ENCODE measurements at regions not wholly inside any gene's neighbourhood (a gene's known extent, or its start where the extent isn't known, plus 50 kb on each side); places are given as distances from the start of the nearest gene placed in this dataset.
"Not testable (repeated sequence)": the region's sequence is repeated elsewhere in the genome, so short reads cannot be mapped to it uniquely, and the experiment has no call there.

DNA sequence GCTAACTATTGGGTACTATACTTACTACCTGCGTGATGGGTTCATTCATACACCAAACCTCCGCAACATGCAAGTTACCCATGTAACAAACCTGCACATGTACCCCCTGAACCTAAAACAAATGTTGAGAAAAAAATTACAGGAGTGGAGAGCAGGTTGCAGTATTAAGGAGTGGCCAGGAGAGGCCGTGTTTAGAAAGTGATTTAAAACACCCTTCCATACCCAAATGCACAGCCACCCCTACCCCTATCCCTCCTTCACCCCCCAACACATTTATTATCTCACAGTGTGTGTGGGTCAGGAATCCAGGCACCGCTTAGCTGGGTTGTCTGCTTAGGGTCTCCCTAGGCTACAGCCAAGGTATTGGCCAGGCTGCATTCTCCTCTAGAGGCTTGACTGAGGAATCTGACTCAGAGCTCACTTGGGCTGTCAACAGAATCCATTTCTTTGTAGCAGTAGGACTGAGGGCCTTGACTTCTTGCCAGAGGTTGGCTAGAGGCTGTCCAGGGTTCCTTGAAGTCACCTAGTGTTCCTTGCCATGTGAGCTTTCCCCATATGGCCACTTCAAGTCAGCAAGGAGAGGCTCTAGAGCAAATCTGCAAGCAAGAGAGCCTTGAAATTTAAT lies 115.3 kb upstream of the NBPF8 start:
- not testable (repeated sequence) for H3K9me3 ChIP-seq (ENCODE audit: insufficient read depth, low read length); H3K27me3 ChIP-seq (ENCODE audit: insufficient read depth, insufficient read length); H3K4me3 ChIP-seq (ENCODE audit: insufficient read length, low read depth); H3K4me1 ChIP-seq (ENCODE audit: insufficient read depth, insufficient read length); H3K36me3 ChIP-seq (ENCODE audit: insufficient read depth, insufficient read length, low read length); H3K9ac ChIP-seq (ENCODE audit: insufficient read length, low read depth); DNase-seq (ENCODE audit: low read depth, low spot score)

DNA sequence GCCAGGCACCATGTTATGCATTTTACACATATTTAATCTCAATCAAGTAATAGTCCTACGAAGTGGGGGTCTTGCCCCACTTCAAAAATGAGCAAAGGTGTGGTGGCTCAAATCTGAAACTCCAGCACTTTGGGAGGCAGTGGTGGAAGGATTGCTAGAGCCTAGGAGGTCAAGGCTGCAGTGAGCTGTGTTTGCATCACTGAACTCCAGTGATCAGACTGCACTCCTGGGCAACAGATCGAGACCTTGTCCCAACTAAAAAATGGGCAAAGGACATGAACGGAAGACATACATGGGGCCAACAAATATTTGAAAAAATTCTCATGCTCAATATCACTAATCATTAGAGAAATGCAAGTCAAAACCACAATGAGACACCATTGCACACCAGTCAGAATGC lies 116.3 kb upstream of the NBPF8 start:
- not testable (repeated sequence) for DNase-seq (ENCODE audit: low read depth, low spot score); H3K27me3 ChIP-seq (ENCODE audit: insufficient read depth, insufficient read length); H3K4me3 ChIP-seq (ENCODE audit: insufficient read length, low read depth); H3K36me3 ChIP-seq (ENCODE audit: insufficient read depth, insufficient read length, low read length); H3K9ac ChIP-seq (ENCODE audit: insufficient read length, low read depth); H3K9me3 ChIP-seq (ENCODE audit: insufficient read depth, low read length); H3K4me1 ChIP-seq (ENCODE audit: insufficient read depth, insufficient read length)

DNA sequence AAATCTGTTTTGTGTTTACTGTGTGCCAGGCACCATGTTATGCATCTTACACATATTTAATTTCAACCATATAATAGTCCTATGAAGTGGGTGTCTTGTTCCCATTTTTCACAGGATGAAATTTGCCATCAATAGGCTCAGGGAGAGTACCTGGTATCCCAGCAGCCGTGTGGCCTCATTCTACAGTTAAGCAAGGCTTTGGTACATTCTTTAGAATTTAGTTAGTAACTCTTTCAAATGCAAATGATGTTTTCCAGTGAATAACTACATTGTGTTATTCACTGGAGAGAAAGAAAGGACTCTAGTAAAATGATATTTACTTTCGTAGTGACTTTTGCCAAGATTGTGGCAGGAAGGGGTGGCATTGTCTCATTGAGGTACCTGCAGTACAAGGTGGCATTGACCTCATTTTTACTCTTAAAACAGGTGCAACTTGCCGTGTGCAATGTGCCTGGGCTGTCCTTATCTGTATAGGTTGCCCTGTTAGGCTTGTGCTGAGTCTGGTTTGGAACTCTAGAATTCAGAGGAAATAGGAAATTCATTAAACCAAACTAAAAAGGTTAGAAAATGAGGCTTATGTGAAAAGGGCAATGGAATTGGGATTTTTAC lies 117.4 kb upstream of the NBPF8 start:
- not testable (repeated sequence) for DNase-seq (ENCODE audit: low read depth, low spot score); H3K27me3 ChIP-seq (ENCODE audit: insufficient read depth, insufficient read length); H3K9ac ChIP-seq (ENCODE audit: insufficient read length, low read depth); H3K36me3 ChIP-seq (ENCODE audit: insufficient read depth, insufficient read length, low read length); H3K4me3 ChIP-seq (ENCODE audit: insufficient read length, low read depth); H3K9me3 ChIP-seq (ENCODE audit: insufficient read depth, low read length); H3K4me1 ChIP-seq (ENCODE audit: insufficient read depth, insufficient read length)

DNA sequence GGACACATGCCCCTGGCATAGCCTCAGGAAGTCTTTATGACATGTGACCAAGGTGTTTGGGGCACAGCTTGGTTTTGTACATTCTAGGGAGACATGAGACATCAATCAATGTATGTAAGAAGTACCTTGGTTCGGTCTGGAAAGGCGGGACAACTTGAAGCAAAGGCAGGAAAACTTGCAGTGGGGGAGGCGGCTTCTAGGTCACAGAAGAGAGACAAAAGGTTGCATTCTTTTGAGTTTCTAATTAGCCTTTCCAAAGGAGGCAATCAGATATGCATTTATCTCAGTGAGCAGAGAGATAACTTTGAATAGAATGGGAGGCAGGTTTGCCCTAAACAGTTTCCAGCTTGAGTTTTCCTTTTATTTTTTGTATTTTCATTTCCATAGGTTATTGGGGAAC lies 113.8 kb upstream of the SEC22B start:
- H3K36me3 ChIP-seq (ENCODE audit: insufficient read depth, insufficient read length, low read length); DNase-seq (ENCODE audit: low read depth, low spot score); H3K4me3 ChIP-seq (ENCODE audit: insufficient read length, low read depth); H3K9me3 ChIP-seq (ENCODE audit: insufficient read depth, low read length); H3K4me1 ChIP-seq (ENCODE audit: insufficient read depth, insufficient read length); H3K9ac ChIP-seq (ENCODE audit: insufficient read length, low read depth); H3K27me3 ChIP-seq (ENCODE audit: insufficient read depth, insufficient read length): not testable (repeated sequence)

DNA sequence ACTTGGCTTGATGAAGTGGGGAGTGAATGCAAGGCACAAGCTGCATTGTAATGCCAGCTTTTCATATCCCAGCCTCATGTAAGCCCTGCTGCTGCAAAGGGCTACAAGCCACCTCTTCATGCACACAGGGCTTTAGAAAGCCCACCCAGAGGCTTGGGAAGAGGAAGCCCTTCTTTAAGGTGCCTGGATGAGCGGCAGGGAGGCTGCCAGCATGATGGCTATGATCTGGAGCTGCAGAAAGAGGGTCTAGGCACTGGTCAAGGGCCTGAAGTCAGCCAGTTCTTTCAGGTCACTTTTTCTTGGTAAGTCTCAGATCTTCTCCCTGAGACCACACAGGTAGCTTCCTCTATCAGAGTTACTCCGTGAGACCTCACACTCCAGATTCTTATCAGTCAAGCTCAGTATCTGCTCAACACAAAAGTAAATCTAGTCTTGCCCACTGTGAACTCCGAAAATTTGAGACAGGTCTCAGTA lies 113.3 kb upstream of the SEC22B start:
- not testable (repeated sequence) for DNase-seq (ENCODE audit: low read depth, low spot score); H3K9ac ChIP-seq (ENCODE audit: insufficient read length, low read depth); H3K4me1 ChIP-seq (ENCODE audit: insufficient read depth, insufficient read length); H3K27me3 ChIP-seq (ENCODE audit: insufficient read depth, insufficient read length); H3K4me3 ChIP-seq (ENCODE audit: insufficient read length, low read depth); H3K36me3 ChIP-seq (ENCODE audit: insufficient read depth, insufficient read length, low read length); H3K9me3 ChIP-seq (ENCODE audit: insufficient read depth, low read length)

DNA sequence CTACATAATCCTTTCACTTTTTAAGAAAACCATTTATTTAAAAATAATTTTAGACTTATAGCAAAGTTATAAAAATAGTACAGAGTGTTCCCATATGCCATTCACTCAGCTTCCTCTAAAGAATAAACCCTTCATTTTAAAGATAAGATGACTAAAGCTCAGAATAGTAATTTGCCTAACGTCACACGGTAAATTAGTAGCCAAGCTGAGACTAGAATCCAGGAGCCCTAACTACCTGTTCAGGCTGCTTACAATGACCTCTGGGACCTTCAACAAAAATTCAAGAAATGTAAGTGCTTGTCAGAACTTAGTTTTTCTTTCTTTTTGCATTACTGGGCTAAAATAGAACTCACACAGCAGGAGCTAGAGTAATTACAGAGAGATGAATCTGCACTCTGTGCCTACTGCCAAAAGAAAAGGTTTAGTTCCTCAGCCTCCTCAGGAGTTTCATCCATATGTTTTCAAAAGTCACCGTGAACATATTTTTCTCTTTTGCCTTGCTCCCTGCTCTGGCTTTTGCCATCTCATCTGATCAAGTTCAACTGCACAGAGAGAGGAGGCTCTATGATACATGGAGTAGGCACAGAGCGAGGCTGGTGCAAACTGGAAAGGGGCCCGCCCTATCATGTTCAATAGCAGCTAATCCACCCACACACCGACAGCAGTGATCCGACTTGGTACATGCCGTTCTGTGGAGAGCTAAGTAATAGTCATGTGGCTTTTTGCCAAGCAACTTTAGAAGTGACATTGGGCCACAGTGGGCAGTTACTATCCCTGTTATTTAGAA lies 112.7 kb upstream of the SEC22B start:
- not testable (repeated sequence) for H3K27me3 ChIP-seq (ENCODE audit: insufficient read depth, insufficient read length); H3K9me3 ChIP-seq (ENCODE audit: insufficient read depth, low read length); H3K36me3 ChIP-seq (ENCODE audit: insufficient read depth, insufficient read length, low read length); DNase-seq (ENCODE audit: low read depth, low spot score); H3K4me3 ChIP-seq (ENCODE audit: insufficient read length, low read depth); H3K9ac ChIP-seq (ENCODE audit: insufficient read length, low read depth); H3K4me1 ChIP-seq (ENCODE audit: insufficient read depth, insufficient read length)

DNA sequence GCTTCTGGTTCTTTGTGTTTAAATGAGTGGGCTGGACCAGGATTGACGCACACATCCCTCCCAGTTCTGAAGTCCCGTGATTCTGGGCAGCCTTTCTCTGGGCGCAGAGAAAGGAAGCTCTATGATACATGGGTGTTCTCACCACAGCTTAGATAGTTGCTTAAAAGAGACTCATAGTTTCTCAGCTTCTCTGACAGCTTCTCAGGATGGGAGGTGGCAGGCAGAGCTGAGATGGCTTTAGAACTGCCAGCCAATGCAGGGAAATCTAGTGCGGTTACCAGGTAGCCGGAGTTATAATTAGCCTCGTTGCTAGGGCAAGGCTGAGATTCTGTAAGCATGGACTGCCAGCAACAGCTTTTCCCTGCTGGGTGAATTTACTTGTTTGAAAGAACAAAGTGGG lies 111.8 kb upstream of the SEC22B start:
- H3K27me3 ChIP-seq (ENCODE audit: insufficient read depth, insufficient read length); H3K4me1 ChIP-seq (ENCODE audit: insufficient read depth, insufficient read length); H3K9me3 ChIP-seq (ENCODE audit: insufficient read depth, low read length); H3K4me3 ChIP-seq (ENCODE audit: insufficient read length, low read depth); H3K36me3 ChIP-seq (ENCODE audit: insufficient read depth, insufficient read length, low read length); DNase-seq (ENCODE audit: low read depth, low spot score); H3K9ac ChIP-seq (ENCODE audit: insufficient read length, low read depth): not testable (repeated sequence)

DNA sequence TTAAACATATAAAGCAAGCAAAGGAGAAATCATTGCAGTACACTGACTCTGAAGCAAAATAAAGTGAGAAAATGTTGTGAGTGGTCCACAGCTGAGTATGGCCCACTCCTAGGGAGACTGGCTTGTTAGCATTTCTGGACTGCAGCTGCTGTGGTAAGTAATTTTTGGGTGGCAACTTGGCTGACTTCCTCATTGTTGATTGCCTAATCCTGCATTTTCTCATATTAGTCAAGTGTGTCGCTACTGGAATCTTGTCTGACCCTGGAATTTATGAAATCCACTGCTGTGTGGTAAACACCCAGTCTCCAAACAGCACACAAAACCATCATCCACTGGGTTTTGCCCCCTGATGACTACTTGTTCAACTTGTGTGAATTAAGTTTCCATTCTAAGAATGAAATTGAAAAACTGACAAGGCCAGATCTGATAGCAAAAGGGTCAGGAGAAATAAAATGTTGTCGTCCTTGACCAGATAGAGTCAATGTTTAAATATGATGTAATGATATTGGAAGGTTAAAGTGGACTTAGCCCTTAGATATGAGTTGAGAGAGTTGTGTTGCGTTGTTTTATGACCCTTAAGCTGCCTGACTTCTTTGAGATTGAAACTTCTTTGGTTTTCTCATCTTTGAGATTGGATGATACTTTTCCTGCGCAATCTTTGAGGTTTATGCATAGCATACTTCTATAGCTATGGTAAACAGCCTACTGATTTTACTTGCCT lies 106.6 kb upstream of the SEC22B start:
- DNase-seq (ENCODE audit: low read depth, low spot score); H3K4me1 ChIP-seq (ENCODE audit: insufficient read depth, insufficient read length); H3K27me3 ChIP-seq (ENCODE audit: insufficient read depth, insufficient read length); H3K9ac ChIP-seq (ENCODE audit: insufficient read length, low read depth); H3K9me3 ChIP-seq (ENCODE audit: insufficient read depth, low read length); H3K36me3 ChIP-seq (ENCODE audit: insufficient read depth, insufficient read length, low read length); H3K4me3 ChIP-seq (ENCODE audit: insufficient read length, low read depth): not testable (repeated sequence)

DNA sequence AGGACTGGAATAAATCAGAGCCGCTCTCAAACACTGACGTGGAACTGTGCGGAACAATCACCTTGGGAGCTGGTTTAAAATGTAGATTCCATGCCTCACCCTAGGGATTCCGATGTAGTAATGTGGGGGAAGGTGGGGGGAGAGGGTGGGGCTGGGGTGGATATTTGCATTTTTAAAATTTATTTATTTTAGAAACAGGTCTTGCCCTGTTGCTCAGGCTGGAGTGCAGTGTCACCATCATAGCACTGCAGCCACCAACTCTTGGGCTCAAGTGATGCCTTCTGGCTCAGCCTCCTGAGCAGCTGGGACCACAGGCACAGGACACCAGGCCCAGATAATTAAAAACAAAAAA lies 101.9 kb upstream of the SEC22B start:
- H3K9ac ChIP-seq (ENCODE audit: insufficient read length, low read depth); H3K4me1 ChIP-seq (ENCODE audit: insufficient read depth, insufficient read length); H3K27me3 ChIP-seq (ENCODE audit: insufficient read depth, insufficient read length); H3K9me3 ChIP-seq (ENCODE audit: insufficient read depth, low read length); DNase-seq (ENCODE audit: low read depth, low spot score); H3K4me3 ChIP-seq (ENCODE audit: insufficient read length, low read depth); H3K36me3 ChIP-seq (ENCODE audit: insufficient read depth, insufficient read length, low read length): not testable (repeated sequence)

DNA sequence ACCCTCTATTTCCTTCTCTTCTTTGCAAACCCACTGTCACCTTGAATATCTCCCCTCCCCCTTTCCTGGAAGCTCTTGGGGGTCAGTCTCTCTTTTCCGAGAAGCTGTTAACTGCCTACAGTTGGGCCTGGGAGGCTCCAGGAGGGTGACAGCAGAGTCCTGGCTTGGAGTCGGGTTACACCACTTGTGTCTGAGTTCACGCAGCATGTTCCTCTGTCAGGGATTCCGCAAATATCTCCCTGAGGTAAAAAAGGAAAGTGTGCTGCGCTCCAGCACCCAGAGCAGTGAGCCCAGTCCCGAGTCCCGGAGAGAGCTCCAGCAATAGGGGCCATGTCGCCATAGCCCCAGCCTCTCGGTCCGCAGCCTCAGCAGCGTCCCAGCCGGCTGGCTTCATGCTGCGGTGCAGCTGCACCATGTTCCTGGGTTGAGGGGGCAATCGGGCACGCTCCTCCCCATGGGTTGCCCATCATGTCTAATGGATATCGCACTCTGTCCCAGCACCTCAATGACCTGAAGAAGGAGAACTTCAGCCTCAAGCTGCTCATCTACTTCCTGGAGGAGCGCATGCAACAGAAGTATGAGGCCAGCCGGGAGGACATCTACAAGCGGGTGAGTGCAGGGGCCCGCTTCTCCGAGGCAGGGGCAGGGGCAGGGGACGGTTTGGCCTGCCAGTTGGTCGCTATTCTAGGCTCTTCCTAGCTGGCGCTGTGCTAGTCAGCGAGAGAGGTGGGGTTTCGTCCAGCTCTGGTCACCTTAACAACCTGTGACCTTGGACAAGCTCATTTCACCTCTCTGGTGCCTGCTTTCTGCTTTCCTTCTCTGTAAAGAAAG lies 101.3 kb upstream of the SEC22B start:
- not testable (repeated sequence) for DNase-seq (ENCODE audit: low read depth, low spot score); H3K4me1 ChIP-seq (ENCODE audit: insufficient read depth, insufficient read length); H3K27me3 ChIP-seq (ENCODE audit: insufficient read depth, insufficient read length); H3K4me3 ChIP-seq (ENCODE audit: insufficient read length, low read depth); H3K36me3 ChIP-seq (ENCODE audit: insufficient read depth, insufficient read length, low read length); H3K9ac ChIP-seq (ENCODE audit: insufficient read length, low read depth); H3K9me3 ChIP-seq (ENCODE audit: insufficient read depth, low read length)

DNA sequence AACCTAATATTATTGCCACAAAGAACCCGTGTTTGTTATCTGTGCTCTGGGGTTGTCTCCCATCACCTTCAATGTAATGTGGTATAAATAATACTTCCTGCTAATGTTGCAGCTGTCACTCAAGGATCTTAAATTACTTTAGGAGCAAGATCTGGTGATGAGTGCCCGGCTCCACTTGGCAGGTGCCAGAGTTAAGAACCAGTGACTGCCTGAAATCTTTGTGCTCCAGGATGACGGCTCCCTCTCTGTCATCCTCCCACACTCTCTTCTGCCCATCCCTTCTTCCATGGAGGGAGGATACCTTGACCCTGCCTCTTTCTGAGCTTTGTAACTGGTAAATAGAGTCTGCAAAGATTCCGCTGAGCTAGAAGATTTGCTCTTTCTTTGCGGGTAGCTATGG lies 100.4 kb upstream of the SEC22B start:
- H3K9me3 ChIP-seq (ENCODE audit: insufficient read depth, low read length); H3K4me1 ChIP-seq (ENCODE audit: insufficient read depth, insufficient read length); DNase-seq (ENCODE audit: low read depth, low spot score); H3K9ac ChIP-seq (ENCODE audit: insufficient read length, low read depth); H3K36me3 ChIP-seq (ENCODE audit: insufficient read depth, insufficient read length, low read length); H3K4me3 ChIP-seq (ENCODE audit: insufficient read length, low read depth); H3K27me3 ChIP-seq (ENCODE audit: insufficient read depth, insufficient read length): not testable (repeated sequence)
